Heart left ventricle (tissue), 13 donors: ENCODE measurements at regions not wholly inside any gene's neighbourhood (a gene's known extent, or its start where the extent isn't known, plus 50 kb on each side); places are given as distances from the start of the nearest gene placed in this dataset.

Experiments
- CTCF ChIP-seq, 12 donors: fragments of 200-600 bp; sonication (generic) in 4 of 12; IDR thresholded peaks; one replicate each; pipeline versions ENCODE4 v1.5.0 to v1.8.0; 2018 to 2022; ENCODE audit warnings: antibody characterized with exemption in 12 of 12, mild to moderate bottlenecking in 5 of 12
- POLR2A ChIP-seq, 2 donors: fragments of 450-650 bp; IDR thresholded peaks; one replicate each; pipeline ENCODE4 v1.6.1; 2017; ENCODE audit warnings: antibody characterized with exemption in 2 of 2, mild to moderate bottlenecking in 2 of 2, moderate library complexity in 2 of 2
- donor health status: ischemic (EF 13 %, LVEDD 7.1; RV severe dilation, severe dysfunction).
- donor health status: DM: no; HTN: yes; CAD: no.
- donor health status: DM: no; HTN: no; CAD: no.
- donor health status: ischemic (EF 25% LVEDD 6.9; RV normal size, moderate dysfunction).
- donor health status: ischemic (EF 25% LVEDD 5.7; RV mildly dilated, moderate dysfunction).
- donor health status: ischemic (EF 35%, LVEDD 5.7; RV mildly dilated, moderate dysfunction).
- donor health status: nonischemic (EF 11% LVEDD 7.7; RV severe dilation, severe dysfunction).
- donor health status: DM: yes; HTN: yes; CAD: no.
- donor health status: PGD.
- donor health status: ischemic (EF 29% LVEDD 5.4; RV normal size, mild dysfunction).
- donor health status: nonischemic (EF 23%, LVEDD 6.1; RV moderate dilation, normal function).

GRCh38 chr10:4652111-4653010, 173.6 kb upstream of the AKR1E2 start:
- TF ChIP-seq POLR2A (IDR thresholded peaks at IDR 0.05), result no peak
- TF ChIP-seq CTCF (IDR thresholded peaks at IDR 0.05), result no peak
